IPS-18a (cell line): ENCODE measurements at regions not wholly inside any gene's neighbourhood (a gene's known extent, or its start where the extent isn't known, plus 50 kb on each side); places are given as distances from the start of the nearest gene placed in this dataset.
"Not testable (repeated sequence)": the region's sequence is repeated elsewhere in the genome, so short reads cannot be mapped to it uniquely, and the experiment has no call there.

ENCODE experiments used
- H3K27ac ChIP-seq: one replicate; pipeline ENCODE4 v1.5.1; 2013; ENCODE audit warnings: low read length
- H3K27me3 ChIP-seq: one replicate; pipeline ENCODE4 v1.6.1; 2013; ENCODE audit warnings: mild to moderate bottlenecking, low read length; ENCODE audit not compliant: control insufficient read depth, insufficient read depth
- H3K36me3 ChIP-seq: one replicate; pipeline ENCODE4 v1.6.1; 2013; ENCODE audit warnings: low read depth, low read length; ENCODE audit not compliant: control insufficient read depth
- H3K4me1 ChIP-seq: one replicate; pipeline ENCODE4 v1.6.1; 2013; ENCODE audit warnings: low read depth, low read length; ENCODE audit not compliant: control insufficient read depth
- H3K4me3 ChIP-seq: one replicate; pipeline ENCODE4 v1.5.1; 2013; ENCODE audit warnings: low read length
- H3K9ac ChIP-seq: one replicate; pipeline ENCODE4 v1.6.1; 2013; ENCODE audit warnings: mild to moderate bottlenecking, low read length, moderate library complexity
- H3K9me3 ChIP-seq: one replicate; pipeline ENCODE4 v1.6.1; 2013; ENCODE audit warnings: low read depth, low read length; ENCODE audit not compliant: control insufficient read depth

DNA sequence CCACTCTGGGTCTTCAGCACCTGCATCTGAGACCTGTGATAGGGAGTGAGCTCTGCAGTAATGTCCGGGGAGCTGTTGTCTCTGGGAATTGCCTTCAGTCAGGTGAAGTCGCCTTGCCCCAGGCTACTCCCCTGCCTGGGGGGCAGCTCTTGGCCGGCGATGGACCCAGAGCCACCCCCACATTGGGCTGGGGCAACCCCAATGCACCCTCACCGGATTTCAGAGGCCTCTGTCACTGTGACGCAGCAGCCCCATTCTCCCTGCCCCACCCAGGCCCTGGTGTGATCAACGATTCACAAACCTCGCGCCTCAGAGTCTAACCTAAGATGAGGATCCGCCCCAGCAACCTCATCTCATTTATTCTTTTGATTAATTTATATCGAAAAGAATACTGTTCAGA is 303.6 kb downstream of the NDUFA10 start:
- H3K9ac ChIP-seq, result no peak overlapping the region
- H3K27me3 ChIP-seq, result no peaks in the 10 kb centered on the region
- H3K9me3 ChIP-seq, result no peaks in the 10 kb centered on the region
- H3K4me3 ChIP-seq, result no peak overlapping the region
- H3K36me3 ChIP-seq, result no peaks in the 10 kb centered on the region
- no peaks in the 10 kb centered on the region for H3K4me1 ChIP-seq
- H3K27ac ChIP-seq, result no peak overlapping the region

DNA sequence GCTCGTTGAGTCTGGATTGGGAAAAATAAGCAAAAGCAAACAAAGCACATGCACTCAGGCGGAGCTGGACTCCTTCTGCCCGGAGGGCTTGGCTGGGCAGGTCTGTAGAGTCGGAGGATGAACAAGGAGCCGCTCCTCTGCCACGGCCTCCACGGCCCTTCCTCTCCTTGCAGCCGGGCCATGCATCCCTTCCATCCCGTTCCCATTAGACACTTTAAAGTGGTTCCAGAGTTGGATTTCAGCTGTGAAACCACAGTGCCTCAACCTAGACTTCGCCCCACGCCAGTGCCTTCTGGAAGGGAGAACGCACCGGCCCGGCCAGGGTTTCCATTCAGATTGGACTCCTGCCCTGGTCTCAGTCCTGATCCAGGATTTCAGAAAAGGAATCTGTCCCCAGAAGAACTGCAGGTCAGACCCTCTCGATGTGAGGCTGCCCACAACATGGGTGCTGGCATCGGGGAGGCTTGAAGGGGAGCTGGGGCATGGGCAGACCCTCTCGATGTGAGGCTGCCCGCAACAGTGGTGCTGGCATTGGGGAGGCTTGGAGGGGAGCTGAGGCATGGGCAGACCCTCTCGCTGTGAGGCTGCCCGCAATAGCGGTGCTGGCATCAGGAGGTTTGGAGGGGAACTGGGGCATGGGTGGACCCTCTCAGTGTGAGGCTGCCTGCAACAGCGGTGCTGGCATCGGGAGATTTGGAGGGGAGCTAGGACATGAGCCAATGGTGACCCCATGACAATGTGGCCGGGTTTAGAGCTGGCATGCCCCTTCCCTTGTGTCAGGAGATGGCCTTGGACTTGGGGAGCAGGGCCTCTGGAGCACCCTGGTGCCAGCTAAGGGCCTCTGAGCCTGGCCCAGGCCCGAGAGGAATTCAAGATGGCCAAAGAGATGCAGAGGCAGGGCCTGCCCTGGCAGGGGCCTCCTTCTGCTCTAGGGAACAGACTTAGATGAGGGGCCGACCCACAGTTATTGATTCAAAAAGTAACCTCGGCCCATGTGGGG is 304.5 kb downstream of the NDUFA10 start:
- no peak overlapping the region for H3K27ac ChIP-seq
- no peaks in the 10 kb centered on the region for H3K27me3 ChIP-seq
- H3K9ac ChIP-seq, result no peak overlapping the region
- no peaks in the 10 kb centered on the region for H3K36me3 ChIP-seq
- H3K4me1 ChIP-seq, result no peaks in the 10 kb centered on the region
- no peak overlapping the region for H3K4me3 ChIP-seq
- H3K9me3 ChIP-seq, result no peaks in the 10 kb centered on the region

DNA sequence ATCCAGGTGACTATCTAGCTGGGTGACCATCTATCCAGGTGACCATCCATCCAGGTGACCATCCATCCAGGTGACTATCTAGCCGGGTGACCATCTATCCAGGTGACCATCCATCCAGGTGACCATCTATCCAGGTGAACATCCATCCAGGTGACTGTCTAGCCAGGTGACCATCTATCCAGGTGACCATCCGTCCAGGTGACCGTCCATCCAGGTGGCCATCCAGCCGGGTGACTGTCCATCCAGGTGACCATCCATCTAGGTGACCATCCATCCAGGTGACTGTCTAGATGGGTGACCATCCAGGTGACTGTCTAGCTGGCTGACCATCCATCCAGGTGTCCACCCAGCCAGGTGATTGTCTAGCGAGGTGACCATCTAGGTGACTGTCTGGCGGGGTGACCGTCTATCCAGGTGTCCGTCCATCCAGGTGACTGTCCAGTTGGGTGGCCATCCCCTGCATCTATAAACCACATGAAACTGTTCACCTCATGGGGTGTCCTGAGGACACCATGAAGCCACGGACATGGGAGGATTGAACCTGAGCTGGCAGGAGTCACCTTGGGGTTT is 305.3 kb downstream of the NDUFA10 start:
- Histone ChIP-seq H3K27me3 (no peaks in the 10 kb centered on the region), H3K27ac (no peak overlapping the region)

DNA sequence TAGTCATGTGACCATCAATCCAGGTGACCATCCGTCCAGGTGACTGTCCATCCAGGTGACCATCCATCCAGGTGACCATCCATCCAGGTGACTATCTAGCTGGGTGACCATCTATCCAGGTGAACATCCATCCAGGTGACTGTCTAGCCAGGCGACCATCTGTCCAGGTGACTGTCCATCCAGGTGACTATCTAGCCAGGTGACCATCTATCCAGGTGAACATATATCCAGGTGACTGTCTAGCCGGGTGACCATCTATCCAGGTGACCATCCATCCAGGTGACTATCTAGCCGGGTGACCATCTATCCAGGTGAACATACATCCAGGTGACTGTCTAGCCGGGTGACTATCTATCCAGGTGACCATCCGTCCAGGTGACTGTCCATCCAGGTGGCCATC is 306.2 kb downstream of the NDUFA10 start:
- not testable (repeated sequence) for H3K27ac ChIP-seq, H3K36me3 ChIP-seq, H3K4me3 ChIP-seq, H3K9me3 ChIP-seq, H3K9ac ChIP-seq, H3K27me3 ChIP-seq, H3K4me1 ChIP-seq

More for the DNA sequence above, 305.3 kb downstream of the NDUFA10 start:
- Histone ChIP-seq H3K4me3 (no peak overlapping the region), H3K9ac (no peak overlapping the region), H3K36me3 (no peaks in the 10 kb centered on the region), H3K4me1 (no peaks in the 10 kb centered on the region), H3K9me3 (no peaks in the 10 kb centered on the region)

DNA sequence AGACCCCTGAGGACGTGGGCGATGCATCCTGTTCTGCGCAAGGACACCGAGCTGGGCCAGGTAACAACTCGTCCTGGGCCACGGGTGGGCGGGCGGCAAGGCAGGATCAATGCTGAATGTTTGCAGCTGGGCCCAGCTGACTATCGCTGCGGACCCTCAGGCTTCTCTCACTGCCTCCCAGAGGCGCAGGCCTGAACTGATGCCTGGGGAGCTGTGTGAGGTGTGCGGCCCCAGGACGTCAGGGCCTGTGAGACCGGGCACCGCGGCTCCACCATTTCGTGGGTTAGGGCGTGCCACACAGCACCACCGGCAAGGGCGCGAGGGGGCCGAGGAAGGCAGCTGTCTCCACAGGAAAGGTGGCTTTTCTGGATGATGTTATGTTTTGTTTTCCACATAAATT is 307.4 kb downstream of the NDUFA10 start:
- no peaks in the 10 kb centered on the region for H3K4me1 ChIP-seq
- no peak overlapping the region for H3K9ac ChIP-seq
- peaks cover 2% of the 10 kb centered on the region for H3K9me3 ChIP-seq
- no peaks in the 10 kb centered on the region for H3K36me3 ChIP-seq
- H3K27ac ChIP-seq, result no peak overlapping the region
- no peak overlapping the region for H3K4me3 ChIP-seq
- H3K27me3 ChIP-seq, result no peaks in the 10 kb centered on the region

DNA sequence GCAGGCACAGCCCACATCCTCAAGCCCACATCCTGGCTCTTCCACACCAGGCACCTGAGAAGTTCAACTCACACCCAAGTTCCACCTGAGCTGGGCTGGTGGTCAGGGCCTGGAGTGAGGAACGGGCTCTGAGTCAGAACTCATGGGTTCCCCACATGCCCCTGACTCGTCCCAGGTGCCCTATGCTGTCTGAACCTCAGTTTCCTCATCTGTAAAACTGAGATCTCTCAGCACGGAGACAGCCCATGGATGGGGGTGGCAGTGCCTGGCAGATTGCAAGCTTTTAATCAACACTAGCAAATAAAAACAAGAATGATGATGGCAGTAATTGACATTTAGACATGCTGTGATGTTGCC is 307.8 kb downstream of the NDUFA10 start:
- H3K36me3 ChIP-seq, result no peaks in the 10 kb centered on the region
- H3K27me3 ChIP-seq, result no peaks in the 10 kb centered on the region
- H3K9me3 ChIP-seq, result peaks cover 5% of the 10 kb centered on the region
- H3K9ac ChIP-seq, result no peak overlapping the region
- H3K4me3 ChIP-seq, result no peak overlapping the region
- H3K4me1 ChIP-seq, result no peaks in the 10 kb centered on the region
- no peak overlapping the region for H3K27ac ChIP-seq

DNA sequence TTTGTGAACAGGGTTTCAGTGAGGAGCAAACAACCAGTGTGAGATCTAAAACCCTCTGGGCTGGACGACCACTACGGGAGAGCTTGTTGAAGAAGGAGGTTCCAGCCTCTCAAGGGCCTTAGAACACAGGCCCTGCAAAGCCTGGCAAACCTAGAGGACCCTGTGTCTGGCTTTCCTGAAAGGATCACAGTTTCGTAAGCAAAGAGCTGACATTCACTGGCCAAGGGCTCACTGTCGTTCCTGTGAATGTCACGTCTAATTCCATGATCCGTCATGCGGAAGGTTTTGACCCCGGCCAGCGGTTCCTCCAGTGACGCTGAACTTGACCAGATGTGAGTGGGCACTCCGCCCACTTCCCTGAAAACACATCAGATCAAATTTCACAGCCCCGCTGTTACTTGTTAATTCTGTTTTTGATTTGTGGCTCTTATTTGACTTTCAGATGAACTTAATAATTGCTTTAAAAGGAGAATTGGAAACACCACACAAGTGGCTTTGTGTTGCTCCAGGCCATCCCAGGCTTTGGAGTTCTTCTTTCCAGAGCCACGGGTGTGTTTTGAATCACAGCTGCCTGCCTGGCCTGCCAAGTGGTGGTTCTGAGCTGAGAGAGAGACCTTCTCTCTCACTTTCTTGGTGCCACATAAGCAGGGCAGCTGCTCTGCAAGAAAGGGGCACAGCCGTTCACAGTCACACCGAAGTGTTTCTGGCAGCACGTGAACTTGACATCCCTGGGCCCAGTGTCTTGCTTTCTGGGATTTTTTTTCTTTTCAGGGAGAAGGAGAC is 308.4 kb downstream of the NDUFA10 start:
- Histone ChIP-seq H3K27ac (no peak overlapping the region), H3K4me3 (no peak overlapping the region), H3K36me3 (no peaks in the 10 kb centered on the region), H3K9me3 (peaks cover 5% of the 10 kb centered on the region), H3K4me1 (no peaks in the 10 kb centered on the region), H3K27me3 (no peaks in the 10 kb centered on the region), H3K9ac (no peak overlapping the region)

DNA sequence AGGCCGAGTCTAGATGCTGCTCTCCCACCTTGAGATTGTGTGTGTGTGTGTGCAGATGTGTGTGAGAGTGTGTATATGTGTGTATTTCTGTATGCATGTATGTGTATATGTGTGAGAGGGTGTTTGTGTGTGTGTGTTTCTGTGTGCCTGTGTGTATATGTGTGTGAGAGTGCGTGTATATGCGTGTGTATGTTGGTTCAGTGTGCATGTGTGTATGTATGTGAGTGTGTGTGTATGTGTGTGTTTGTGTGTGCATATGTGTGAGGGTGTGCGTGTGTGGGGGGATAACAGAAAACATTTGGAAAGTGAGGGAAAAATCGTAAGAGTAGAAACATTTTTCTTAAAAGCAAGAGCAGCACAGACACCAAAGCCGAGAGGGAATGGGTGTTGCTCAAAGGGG is 309.1 kb downstream of the NDUFA10 start:
- H3K9ac ChIP-seq, result no peak overlapping the region
- H3K36me3 ChIP-seq, result no peaks in the 10 kb centered on the region
- H3K4me3 ChIP-seq, result no peak overlapping the region
- H3K27ac ChIP-seq, result no peak overlapping the region
- H3K27me3 ChIP-seq, result no peaks in the 10 kb centered on the region
- no peaks in the 10 kb centered on the region for H3K4me1 ChIP-seq
- peaks cover 5% of the 10 kb centered on the region for H3K9me3 ChIP-seq

DNA sequence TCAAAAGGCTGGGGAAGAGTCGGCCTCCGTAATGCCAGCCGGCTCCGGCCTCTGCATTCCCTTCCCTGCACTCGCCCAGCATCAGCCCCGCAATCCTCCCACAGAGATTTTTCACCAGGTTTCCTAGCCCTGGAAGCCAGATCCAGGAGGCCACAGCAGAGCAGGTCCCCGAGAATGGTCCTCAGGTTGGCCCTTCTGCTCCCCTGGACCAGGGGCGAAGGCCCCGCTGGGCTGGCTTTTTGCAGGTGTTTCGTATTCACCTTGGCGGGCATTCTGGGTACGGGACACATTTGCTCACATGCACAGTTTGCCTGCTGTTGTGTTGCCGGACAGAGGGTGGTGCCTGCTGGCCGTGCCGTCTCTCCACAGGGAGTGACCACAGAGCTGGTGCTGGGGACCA is 309.5 kb downstream of the NDUFA10 start:
- Histone ChIP-seq H3K27me3 (no peaks in the 10 kb centered on the region), H3K4me3 (no peak overlapping the region), H3K27ac (no peak overlapping the region)

DNA sequence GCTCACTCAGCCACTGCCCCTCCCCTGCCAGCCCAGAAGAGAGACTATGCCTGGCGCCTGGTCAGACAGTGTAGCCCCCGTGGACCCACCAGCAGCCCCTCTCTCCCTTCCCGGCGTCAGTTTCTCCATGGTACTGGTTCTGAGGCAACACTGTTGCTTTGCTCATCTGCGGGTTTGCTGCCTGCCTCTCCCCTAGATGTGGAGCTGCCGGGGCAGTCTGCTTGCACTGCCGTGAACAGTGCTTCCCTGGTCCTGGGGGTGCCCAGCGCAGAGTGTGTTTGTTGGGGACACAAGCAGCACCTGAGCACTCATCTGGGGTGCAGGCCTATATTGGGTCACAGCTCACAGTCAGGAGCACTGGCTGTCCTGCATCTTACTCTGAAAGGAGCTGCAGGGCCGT is 309.9 kb downstream of the NDUFA10 start:
- Histone ChIP-seq H3K4me1 (no peaks in the 10 kb centered on the region), H3K27me3 (no peaks in the 10 kb centered on the region), H3K9me3 (peaks cover 5% of the 10 kb centered on the region), H3K4me3 (no peak overlapping the region), H3K36me3 (no peaks in the 10 kb centered on the region), H3K27ac (no peak overlapping the region), H3K9ac (no peak overlapping the region)

More for the DNA sequence above, 309.5 kb downstream of the NDUFA10 start:
- H3K36me3 ChIP-seq, result no peaks in the 10 kb centered on the region
- H3K9ac ChIP-seq, result no peak overlapping the region
- H3K4me1 ChIP-seq, result no peaks in the 10 kb centered on the region
- H3K9me3 ChIP-seq, result peaks cover 5% of the 10 kb centered on the region

DNA sequence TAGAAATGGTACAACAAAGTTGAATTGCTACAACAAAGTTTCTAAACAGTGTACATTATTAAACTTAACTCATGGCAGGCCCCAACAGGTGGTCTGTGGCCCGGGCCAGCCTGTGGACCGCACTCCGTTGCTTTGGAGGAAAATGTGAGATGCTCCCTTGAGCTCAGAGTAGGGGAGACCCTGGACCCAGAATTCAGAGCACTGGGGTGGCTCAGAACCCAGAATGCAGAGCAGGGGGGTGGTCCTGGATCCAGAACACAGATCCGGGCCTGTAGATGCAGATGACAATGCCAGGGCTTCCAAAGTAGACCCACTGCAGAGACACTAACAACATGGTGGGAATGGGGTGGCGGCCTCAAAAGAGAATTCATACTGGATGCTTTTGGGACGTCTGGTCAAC is 311.0 kb downstream of the NDUFA10 start:
- H3K36me3 ChIP-seq, result no peaks in the 10 kb centered on the region
- no peaks in the 10 kb centered on the region for H3K4me1 ChIP-seq
- no peak overlapping the region for H3K27ac ChIP-seq
- H3K27me3 ChIP-seq, result no peaks in the 10 kb centered on the region
- H3K9me3 ChIP-seq, result peaks cover 5% of the 10 kb centered on the region
- H3K9ac ChIP-seq, result no peak overlapping the region
- H3K4me3 ChIP-seq, result no peak overlapping the region
